ENCODE measurements at regions not wholly inside any gene's neighbourhood (a gene's known extent, or its start where the extent isn't known, plus 50 kb on each side); places are given as distances from the start of the nearest gene placed in this dataset.
"Not testable (repeated sequence)": the region's sequence is repeated elsewhere in the genome, so short reads cannot be mapped to it uniquely, and the experiment has no call there.

DNA sequence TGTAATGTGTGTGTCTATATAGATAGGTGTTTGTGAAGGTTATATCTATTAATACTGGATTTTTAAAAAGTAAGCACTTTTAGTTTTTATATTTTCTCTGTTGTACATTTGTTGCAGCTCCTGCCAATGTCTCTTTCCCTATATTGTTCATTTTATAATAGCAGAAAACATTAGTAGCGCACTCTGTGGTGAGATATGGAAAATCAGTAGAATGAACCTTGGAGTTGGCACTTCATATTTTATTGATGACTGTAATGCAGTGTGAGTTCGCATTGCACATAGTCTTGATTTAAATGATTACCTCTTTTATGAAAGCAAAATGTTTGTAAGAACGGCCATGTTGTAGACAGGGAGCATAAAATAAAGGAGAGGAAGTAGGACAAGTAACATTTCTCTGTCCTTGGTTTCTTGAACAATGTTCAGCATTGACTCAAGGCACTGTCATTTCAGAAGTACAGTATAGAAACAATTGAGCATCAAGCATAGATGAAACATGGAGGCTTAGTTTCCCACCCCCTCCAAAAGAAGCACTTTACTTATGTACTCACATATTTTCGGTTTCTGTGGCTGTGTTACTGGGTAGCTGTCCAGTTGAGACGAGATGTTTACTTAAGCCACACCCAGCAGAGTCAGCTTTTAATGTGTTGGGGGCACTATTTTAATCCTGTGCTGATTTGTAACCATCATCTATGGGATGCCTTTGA lies 74.0 kb downstream of the TANC2 start:
- TF ChIP-seq, protein P1, sequence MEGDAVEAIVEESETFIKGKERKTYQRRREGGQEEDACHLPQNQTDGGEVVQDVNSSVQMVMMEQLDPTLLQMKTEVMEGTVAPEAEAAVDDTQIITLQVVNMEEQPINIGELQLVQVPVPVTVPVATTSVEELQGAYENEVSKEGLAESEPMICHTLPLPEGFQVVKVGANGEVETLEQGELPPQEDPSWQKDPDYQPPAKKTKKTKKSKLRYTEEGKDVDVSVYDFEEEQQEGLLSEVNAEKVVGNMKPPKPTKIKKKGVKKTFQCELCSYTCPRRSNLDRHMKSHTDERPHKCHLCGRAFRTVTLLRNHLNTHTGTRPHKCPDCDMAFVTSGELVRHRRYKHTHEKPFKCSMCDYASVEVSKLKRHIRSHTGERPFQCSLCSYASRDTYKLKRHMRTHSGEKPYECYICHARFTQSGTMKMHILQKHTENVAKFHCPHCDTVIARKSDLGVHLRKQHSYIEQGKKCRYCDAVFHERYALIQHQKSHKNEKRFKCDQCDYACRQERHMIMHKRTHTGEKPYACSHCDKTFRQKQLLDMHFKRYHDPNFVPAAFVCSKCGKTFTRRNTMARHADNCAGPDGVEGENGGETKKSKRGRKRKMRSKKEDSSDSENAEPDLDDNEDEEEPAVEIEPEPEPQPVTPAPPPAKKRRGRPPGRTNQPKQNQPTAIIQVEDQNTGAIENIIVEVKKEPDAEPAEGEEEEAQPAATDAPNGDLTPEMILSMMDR (IDR thresholded peaks at IDR 0.05; ENCODE audit: low read depth, low read length), result no peak
- no peak overlapping the region for H3K4me3 ChIP-seq (ENCODE audit: low read depth, low read length)
- no peak for DNase-seq

DNA sequence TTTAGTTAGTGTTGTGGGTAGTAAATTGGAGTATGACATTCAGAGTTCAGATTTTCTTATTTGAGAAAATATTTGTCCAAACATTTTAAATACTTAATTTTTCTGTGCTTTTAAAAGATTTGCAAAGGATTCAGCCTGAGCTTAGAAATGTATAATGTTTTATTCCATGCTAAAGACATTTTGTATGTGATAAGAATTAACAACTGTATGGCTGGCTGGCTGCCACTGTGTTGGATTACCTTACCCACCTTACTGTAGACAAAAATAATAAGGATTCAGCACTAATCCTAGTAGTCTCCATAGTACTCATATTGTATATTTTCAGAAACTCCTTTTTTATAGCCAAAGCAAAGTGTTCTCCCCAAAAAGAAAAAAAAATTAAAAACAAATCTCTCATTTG lies 74.8 kb downstream of the TANC2 start:
- H3K4me3 ChIP-seq (ENCODE audit: low read depth, low read length), result no peak overlapping the region
- no peaks in the 10 kb centered on the region for H3K36me3 ChIP-seq
- H3K27me3 ChIP-seq (ENCODE audit: insufficient read depth, low read depth, severe bottlenecking), result no peaks in the 10 kb centered on the region
- H3K27ac ChIP-seq, result no peak overlapping the region
- TF ChIP-seq, protein P1 (IDR thresholded peaks at IDR 0.05; ENCODE audit: low read depth, low read length), result no peak
- H3K9me3 ChIP-seq (ENCODE audit: severe bottlenecking), result no peaks in the 10 kb centered on the region
- DNase-seq, result no peak

More for the DNA sequence above, 74.0 kb downstream of the TANC2 start:
- Histone ChIP-seq H3K27ac (no peak overlapping the region), H3K36me3 (no peaks in the 10 kb centered on the region), H3K27me3 (ENCODE audit: insufficient read depth, low read depth, severe bottlenecking) (no peaks in the 10 kb centered on the region), H3K9me3 (ENCODE audit: severe bottlenecking) (no peaks in the 10 kb centered on the region)

DNA sequence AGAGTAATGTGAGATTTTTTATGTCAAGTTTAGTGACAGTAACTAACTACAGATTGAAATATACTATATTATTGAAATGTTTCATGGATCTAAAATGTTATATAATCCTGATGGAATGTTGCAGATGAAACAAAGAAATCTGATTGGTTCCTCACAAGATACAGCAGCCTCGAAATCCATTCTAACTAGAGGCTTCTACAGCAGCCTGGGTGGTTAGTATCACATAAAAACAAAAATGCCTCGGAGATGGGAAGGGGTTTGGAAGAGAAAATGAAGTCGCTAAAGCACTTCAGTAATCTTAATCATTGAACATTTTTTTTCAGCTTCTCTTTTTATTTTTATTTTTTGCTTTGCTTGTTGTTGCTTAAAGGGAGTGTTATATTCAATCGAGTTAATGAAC lies 75.2 kb downstream of the TANC2 start:
- Histone ChIP-seq H3K27me3 (ENCODE audit: insufficient read depth, low read depth, severe bottlenecking) (no peaks in the 10 kb centered on the region), H3K9me3 (ENCODE audit: severe bottlenecking) (no peaks in the 10 kb centered on the region), H3K27ac (no peak overlapping the region), H3K36me3 (no peaks in the 10 kb centered on the region), H3K4me3 (ENCODE audit: low read depth, low read length) (no peak overlapping the region)
- no peak for DNase-seq
- TF ChIP-seq, protein P1 (IDR thresholded peaks at IDR 0.05; ENCODE audit: low read depth, low read length), result no peak

DNA sequence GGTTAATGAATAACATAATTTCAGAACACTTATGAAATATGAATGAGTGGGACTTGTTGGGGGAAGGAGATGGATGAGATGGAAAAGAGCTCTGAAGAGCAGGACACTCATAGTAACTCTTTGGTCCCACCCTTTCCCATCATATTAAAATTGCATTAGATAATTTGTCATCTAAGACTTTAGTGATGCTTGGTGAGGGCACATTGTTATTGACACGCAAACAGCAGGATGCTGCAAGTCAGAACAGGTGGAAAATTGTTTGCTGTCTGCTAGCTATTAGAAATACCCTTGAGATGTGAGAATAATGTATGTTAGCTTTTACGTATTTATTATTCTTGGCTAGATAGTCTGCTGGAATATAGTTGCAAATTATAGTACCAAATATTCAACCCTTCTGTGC lies 75.7 kb downstream of the TANC2 start:
- Histone ChIP-seq H3K36me3 (no peaks in the 10 kb centered on the region), H3K4me3 (ENCODE audit: low read depth, low read length) (no peak overlapping the region), H3K27me3 (ENCODE audit: insufficient read depth, low read depth, severe bottlenecking) (no peaks in the 10 kb centered on the region), H3K9me3 (ENCODE audit: severe bottlenecking) (no peaks in the 10 kb centered on the region), H3K27ac (no peak overlapping the region)
- TF ChIP-seq, protein P1 (IDR thresholded peaks at IDR 0.05; ENCODE audit: low read depth, low read length), result no peak
- no peak for DNase-seq

DNA sequence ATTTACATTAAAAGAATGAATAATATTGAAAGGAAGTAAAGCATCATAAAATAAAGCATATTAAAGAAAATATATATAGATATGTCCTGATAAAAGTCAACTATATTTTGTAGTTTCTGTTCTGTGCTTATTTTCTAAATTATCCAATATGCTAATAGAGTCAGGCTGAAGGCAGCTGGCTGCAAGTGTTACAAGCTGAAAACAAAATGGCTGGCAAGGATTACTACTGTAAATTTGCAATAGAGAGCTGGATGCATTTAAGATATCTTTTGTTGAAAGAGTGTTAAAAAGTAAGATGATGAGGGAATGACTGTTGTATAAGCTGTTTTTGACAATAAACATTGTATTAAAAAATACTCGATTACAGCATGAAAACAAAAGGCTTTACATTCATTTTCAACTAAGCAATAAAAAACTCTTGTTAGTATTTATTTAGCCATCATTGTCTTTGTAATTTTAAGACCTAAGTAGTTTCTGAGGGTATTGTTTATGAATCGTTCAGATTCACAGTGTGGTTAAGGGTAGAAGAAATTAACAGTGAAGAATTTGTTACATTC lies 76.3 kb downstream of the TANC2 start:
- TF ChIP-seq, protein P1 (IDR thresholded peaks at IDR 0.05; ENCODE audit: low read depth, low read length), result no peak
- Histone ChIP-seq H3K36me3 (no peaks in the 10 kb centered on the region), H3K4me3 (ENCODE audit: low read depth, low read length) (no peak overlapping the region), H3K27me3 (ENCODE audit: insufficient read depth, low read depth, severe bottlenecking) (no peaks in the 10 kb centered on the region), H3K9me3 (ENCODE audit: severe bottlenecking) (no peaks in the 10 kb centered on the region), H3K27ac (no peak overlapping the region)
- DNase-seq, result no peak

DNA sequence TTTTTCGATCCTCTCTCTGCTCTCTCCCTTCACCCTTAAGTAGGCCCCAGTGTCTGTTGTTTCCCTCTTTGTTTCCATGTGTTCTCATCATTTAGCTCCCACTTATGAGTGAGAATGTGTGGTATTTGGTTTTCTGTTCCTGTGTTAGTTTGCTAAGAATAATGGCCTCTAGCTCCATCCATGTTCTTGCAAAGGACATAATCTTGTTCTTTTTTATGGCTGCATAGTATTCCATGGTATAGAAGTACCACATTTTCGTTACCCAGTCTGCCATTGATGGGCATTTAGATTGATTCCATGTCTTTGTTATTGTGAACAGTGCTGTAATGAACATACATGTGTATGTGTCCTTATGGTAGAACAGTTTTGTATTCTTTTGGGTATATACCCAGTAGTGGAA lies 91.5 kb downstream of the TANC2 start:
- H3K4me3 ChIP-seq (ENCODE audit: low read depth, low read length); DNase-seq; H3K9me3 ChIP-seq (ENCODE audit: severe bottlenecking); H3K27ac ChIP-seq; H3K27me3 ChIP-seq (ENCODE audit: insufficient read depth, low read depth, severe bottlenecking); H3K36me3 ChIP-seq: not testable (repeated sequence)

All from WERI-Rb-1 (cell line).